ENCODE measurements at regions not wholly inside any gene's neighbourhood (a gene's known extent, or its start where the extent isn't known, plus 50 kb on each side); places are given as distances from the start of the nearest gene placed in this dataset.

GRCh38 chr18:10234281-10234680, 220.2 kb upstream of the APCDD1 start:
- H3K36me3 Mint-ChIP-seq (ENCODE audit: low read depth): no peaks in the 10 kb centered on the region
- peaks cover 13% of the 10 kb centered on the region for H3K9me3 Mint-ChIP-seq (ENCODE audit: low read depth)
- DNase-seq (ENCODE audit: low spot score): no peak
- H3K27ac Mint-ChIP-seq (ENCODE audit: unreplicated experiment): no peak overlapping the region
- H3K27me3 Mint-ChIP-seq (ENCODE audit: low read depth): no peaks in the 10 kb centered on the region
- H3K4me1 Mint-ChIP-seq (ENCODE audit: low read depth): peaks cover 20% of the 10 kb centered on the region
- H3K4me3 Mint-ChIP-seq (ENCODE audit: unreplicated experiment): no peak overlapping the region
- no peak for TF ChIP-seq CTCF (IDR thresholded peaks at IDR 0.05)

GRCh38 chr18:10234912-10235660, 219.3 kb upstream of the APCDD1 start:
- TF ChIP-seq CTCF (IDR thresholded peaks at IDR 0.05): no peak
- Mint-ChIP-seq H3K4me1 (ENCODE audit: low read depth) (peaks cover 26% of the 10 kb centered on the region), H3K27ac (ENCODE audit: unreplicated experiment) (no peak overlapping the region), H3K36me3 (ENCODE audit: low read depth) (no peaks in the 10 kb centered on the region), H3K9me3 (ENCODE audit: low read depth) (peaks cover 7% of the 10 kb centered on the region), H3K27me3 (ENCODE audit: low read depth) (no peaks in the 10 kb centered on the region), H3K4me3 (ENCODE audit: unreplicated experiment) (no peak overlapping the region)
- DNase-seq (ENCODE audit: low spot score): no peak

- H3K27me3 Mint-ChIP-seq (ENCODE audit: low read depth): no peaks in the 10 kb centered on the region
- H3K4me3 Mint-ChIP-seq (ENCODE audit: unreplicated experiment): no peak overlapping the region
- TF ChIP-seq CTCF (IDR thresholded peaks at IDR 0.05): no peak
- H3K9me3 Mint-ChIP-seq (ENCODE audit: low read depth): peaks cover 4% of the 10 kb centered on the region
- no peaks in the 10 kb centered on the region for H3K36me3 Mint-ChIP-seq (ENCODE audit: low read depth)
- DNase-seq (ENCODE audit: low spot score): no peak
- no peak overlapping the region for H3K27ac Mint-ChIP-seq (ENCODE audit: unreplicated experiment)
- peaks cover 31% of the 10 kb centered on the region for H3K4me1 Mint-ChIP-seq (ENCODE audit: low read depth)
These were observed 218.8 kb upstream of the APCDD1 start for GRCh38 chr18:10235661-10235952.

- DNase-seq (ENCODE audit: low spot score): no peak
- TF ChIP-seq CTCF (IDR thresholded peaks at IDR 0.05): no peak
- Mint-ChIP-seq H3K36me3 (ENCODE audit: low read depth) (no peaks in the 10 kb centered on the region), H3K4me3 (ENCODE audit: unreplicated experiment) (no peak overlapping the region), H3K27me3 (ENCODE audit: low read depth) (no peaks in the 10 kb centered on the region), H3K27ac (ENCODE audit: unreplicated experiment) (no peak overlapping the region), H3K9me3 (ENCODE audit: low read depth) (no peaks in the 10 kb centered on the region), H3K4me1 (ENCODE audit: low read depth) (peaks cover 44% of the 10 kb centered on the region)
These were observed 215.3 kb upstream of the APCDD1 start for GRCh38 chr18:10239103-10239502.

- Mint-ChIP-seq H3K36me3 (ENCODE audit: low read depth) (no peaks in the 10 kb centered on the region), H3K4me1 (ENCODE audit: low read depth) (peaks cover 37% of the 10 kb centered on the region), H3K4me3 (ENCODE audit: unreplicated experiment) (no peak overlapping the region), H3K27me3 (ENCODE audit: low read depth) (no peaks in the 10 kb centered on the region), H3K27ac (ENCODE audit: unreplicated experiment) (no peak overlapping the region), H3K9me3 (ENCODE audit: low read depth) (no peaks in the 10 kb centered on the region)
- DNase-seq (ENCODE audit: low spot score): no peak
- TF ChIP-seq CTCF (IDR thresholded peaks at IDR 0.05): no peak
These were observed 214.3 kb upstream of the APCDD1 start for GRCh38 chr18:10239991-10240634.

Data from chondrocyte (in vitro differentiated cells).